SHP77 treated with DMSO at 0.1 percent for 48 hours (cell line): ENCODE measurements at regions not wholly inside any gene's neighbourhood (a gene's known extent, or its start where the extent isn't known, plus 50 kb on each side); places are given as distances from the start of the nearest gene placed in this dataset.
"Not testable (repeated sequence)": the region's sequence is repeated elsewhere in the genome, so short reads cannot be mapped to it uniquely, and the experiment has no call there.

Experiments used
- DNase-seq: peaks from one replicate; lab custom pipeline; 2025; lab: John Stamatoyannopoulos, UW

GRCh38 chr14:103186909-103187586, 63.8 kb downstream of the TNFAIP2 start:
- DNase-seq = no peak

GRCh38 chr14:103187911-103188310, 64.7 kb downstream of the TNFAIP2 start:
- DNase-seq = no peak

GRCh38 chr14:103188810-103189480, 65.7 kb downstream of the TNFAIP2 start:
- DNase-seq = no peak

GRCh38 chr14:103189481-103190470, 66.5 kb downstream of the TNFAIP2 start:
- DNase-seq = no peak

DNA sequence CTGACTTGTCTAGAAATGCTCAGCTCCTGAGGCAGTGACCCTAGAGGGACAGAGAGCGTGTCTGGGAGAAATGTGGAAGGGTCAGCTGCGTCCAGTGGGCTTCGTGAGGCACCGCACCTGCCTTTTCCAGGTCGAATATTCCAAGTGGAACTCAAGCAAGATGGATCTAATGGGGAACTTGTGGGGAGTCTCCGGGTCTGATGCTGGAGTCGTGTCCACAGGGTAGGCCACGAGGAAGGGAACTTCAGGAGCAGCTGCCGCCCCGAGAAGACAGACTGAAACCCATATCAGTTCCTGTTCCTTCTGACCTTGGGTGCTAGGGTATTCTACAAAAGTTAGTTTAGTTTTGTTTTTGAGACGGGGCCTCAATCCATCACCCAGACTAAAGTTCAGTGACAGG, 67.5 kb downstream of the TNFAIP2 start:
- DNase-seq = no peak

DNA sequence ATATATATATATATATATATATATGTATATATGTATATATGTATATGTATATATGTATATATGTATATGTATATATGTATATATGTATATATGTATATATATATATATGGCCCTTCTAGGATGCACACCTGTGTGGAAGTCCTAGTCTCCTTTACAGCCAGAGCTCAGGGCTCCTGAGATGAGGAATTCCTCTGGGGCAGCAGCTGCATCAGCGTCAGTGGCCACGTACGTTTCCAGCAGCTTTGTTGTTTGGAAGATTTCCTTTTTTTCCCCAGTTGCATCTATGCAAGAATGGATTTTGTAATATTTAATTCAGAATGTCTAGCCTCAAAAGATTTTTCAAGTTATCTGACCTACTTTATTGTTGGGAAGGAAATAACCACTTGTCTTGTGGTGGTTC, 68.6 kb downstream of the TNFAIP2 start:
- no peak for DNase-seq

- no peak for DNase-seq
These were observed 69.1 kb downstream of the TNFAIP2 start for GRCh38 chr14:103192246-103192840.

- not testable (repeated sequence) for DNase-seq
These were observed 69.6 kb downstream of the TNFAIP2 start for GRCh38 chr14:103192861-103193260.

DNA sequence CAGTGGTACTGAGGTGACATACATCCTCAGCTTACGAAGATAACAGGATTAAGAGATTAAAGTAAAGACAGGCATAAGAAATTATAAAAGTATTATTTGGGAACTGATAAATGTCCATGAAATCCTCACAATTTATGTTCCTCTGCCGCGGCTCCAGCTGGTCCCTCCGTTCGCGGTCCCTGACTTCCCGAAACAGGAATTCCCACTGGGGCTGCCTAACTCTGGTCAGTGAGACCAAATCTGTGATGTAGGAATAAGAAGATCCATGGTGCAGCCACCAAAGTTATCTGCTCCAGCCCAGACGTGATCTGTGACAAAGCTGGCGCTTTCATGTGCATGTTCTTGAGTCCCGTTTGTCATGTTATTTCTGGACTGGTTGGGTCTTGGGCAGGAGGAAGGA, 70.2 kb downstream of the TNFAIP2 start:
- DNase-seq = not testable (repeated sequence)

GRCh38 chr14:103194256-103195045, 71.2 kb downstream of the TNFAIP2 start:
- DNase-seq = no peak

DNA sequence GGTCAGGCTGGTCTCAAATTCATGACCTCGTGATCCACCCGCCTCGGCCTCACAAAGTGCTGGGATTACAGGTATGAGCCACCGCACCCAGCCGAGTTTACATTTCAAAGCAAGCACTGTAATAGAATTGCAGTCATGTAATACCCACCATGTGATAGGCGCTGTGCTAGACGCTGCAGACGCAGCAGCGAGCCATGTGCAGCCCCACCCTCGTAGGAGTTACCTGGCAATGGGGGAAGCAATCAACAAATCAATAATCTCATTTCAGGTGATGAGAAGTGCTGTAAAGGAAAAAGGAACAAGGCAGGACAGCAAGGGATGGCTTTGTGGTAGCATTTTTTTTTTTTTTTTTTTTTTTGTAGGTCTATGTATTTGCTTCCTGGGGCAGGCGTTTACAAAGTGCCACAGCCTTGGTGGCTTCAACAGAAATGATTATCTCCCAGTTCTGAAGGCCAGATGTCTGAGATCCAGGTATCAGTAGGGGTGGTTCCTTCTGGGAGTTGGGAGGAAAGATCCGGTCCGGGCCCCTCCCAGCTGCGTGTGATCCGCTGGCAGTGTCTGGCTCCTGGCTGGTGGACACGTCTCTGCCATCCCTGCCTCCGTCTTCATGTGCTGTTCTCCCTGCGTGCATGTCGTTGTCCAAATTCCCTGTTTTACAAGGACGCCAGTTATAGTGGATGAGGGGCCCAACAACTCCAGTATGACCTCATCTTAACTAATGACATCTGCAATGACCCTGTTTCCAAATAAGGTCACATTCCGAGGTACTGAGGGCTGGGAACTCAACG, 72.8 kb downstream of the TNFAIP2 start:
- no peak for DNase-seq

GRCh38 chr14:103196716-103197115, 73.5 kb downstream of the TNFAIP2 start:
- no peak for DNase-seq

GRCh38 chr14:103198131-103199105, 75.2 kb downstream of the TNFAIP2 start:
- no peak for DNase-seq

- DNase-seq = no peak
These were observed 75.9 kb downstream of the TNFAIP2 start for GRCh38 chr14:103199124-103199523.

GRCh38 chr14:103201801-103202200, 78.5 kb downstream of the TNFAIP2 start:
- DNase-seq = no peak

GRCh38 chr14:103204852-103205540, 81.7 kb downstream of the TNFAIP2 start:
- DNase-seq = no peak

DNA sequence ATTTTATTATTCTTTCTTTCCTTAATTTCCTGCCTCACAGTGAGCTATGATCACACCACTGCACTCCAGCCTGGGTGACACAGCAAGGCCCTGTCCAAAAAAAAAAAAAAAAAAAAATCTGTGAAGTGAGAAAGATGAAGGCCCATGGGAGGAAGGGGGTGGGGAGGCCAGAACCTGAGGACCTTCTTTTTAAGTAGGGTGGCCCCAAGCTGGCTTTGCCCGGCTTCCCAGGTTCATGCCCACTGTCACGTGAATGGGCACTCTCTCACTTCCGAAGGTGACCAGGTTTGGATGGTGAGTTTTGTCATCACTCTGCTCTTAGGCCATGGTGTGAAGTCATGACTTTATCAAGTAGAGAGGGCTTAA, 82.3 kb downstream of the TNFAIP2 start:
- DNase-seq = no peak

DNA sequence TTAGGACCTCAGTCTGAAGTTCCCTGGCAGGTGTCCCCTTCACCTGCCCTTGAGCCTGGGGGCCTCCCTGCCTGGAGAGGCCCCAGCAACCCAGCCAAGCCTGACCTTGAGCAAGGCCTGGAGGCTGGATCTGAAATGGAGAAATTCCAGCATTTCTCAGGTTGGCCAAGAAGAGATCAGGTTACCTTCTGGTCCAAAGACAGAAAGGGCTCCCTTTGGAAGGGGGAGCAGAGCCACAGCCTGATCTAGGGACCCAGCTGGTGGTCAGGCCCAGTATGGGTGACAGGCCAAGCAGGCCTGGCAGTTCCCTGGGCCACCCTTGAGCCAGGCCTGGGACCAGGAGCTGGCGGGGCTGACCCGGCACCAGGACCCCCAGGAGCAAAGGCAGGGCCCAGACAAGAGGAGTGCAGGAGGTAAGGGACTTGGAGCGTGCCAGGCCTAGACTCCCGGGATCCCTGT, 82.8 kb downstream of the TNFAIP2 start:
- no peak for DNase-seq
